ENCODE measurements at regions not wholly inside any gene's neighbourhood (a gene's known extent, or its start where the extent isn't known, plus 50 kb on each side); places are given as distances from the start of the nearest gene placed in this dataset.
"Not testable (repeated sequence)": the region's sequence is repeated elsewhere in the genome, so short reads cannot be mapped to it uniquely, and the experiment has no call there.

DNA sequence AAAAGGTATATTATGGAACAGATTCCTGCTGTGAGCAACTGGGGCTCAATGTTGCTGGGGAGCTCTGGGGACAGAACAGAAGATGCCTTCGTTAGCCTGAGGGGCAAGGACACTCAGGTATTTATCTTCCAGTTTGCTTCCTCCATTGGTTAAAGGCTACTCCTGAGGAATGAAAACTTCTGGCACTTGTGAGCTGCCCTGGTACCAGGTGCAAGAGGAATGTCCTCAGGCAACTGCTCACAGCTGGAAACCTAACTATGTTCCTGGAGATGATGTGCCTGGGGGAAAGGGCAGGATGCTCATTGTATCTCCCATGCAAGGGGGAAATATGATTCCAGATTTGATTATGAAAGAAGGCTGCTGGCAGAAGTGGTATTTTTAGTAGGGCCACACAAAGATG is 54.0 kb upstream of the BBX start:
- Histone ChIP-seq H3K36me3 (no peaks in the 10 kb centered on the region), H3K27me3 (no peaks in the 10 kb centered on the region), H3K9me3 (no peaks in the 10 kb centered on the region), H3K27ac (no peak overlapping the region), H3K4me3 (no peak overlapping the region), H3K4me1 (no peaks in the 10 kb centered on the region)
- TF ChIP-seq, protein P1, sequence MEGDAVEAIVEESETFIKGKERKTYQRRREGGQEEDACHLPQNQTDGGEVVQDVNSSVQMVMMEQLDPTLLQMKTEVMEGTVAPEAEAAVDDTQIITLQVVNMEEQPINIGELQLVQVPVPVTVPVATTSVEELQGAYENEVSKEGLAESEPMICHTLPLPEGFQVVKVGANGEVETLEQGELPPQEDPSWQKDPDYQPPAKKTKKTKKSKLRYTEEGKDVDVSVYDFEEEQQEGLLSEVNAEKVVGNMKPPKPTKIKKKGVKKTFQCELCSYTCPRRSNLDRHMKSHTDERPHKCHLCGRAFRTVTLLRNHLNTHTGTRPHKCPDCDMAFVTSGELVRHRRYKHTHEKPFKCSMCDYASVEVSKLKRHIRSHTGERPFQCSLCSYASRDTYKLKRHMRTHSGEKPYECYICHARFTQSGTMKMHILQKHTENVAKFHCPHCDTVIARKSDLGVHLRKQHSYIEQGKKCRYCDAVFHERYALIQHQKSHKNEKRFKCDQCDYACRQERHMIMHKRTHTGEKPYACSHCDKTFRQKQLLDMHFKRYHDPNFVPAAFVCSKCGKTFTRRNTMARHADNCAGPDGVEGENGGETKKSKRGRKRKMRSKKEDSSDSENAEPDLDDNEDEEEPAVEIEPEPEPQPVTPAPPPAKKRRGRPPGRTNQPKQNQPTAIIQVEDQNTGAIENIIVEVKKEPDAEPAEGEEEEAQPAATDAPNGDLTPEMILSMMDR (IDR thresholded peaks at IDR 0.05), result no peak
- intact Hi-C loops (cut with DNase I; ENCODE audit: low total_unique reads), result no loop called here
- DNase-seq, result no peak

DNA sequence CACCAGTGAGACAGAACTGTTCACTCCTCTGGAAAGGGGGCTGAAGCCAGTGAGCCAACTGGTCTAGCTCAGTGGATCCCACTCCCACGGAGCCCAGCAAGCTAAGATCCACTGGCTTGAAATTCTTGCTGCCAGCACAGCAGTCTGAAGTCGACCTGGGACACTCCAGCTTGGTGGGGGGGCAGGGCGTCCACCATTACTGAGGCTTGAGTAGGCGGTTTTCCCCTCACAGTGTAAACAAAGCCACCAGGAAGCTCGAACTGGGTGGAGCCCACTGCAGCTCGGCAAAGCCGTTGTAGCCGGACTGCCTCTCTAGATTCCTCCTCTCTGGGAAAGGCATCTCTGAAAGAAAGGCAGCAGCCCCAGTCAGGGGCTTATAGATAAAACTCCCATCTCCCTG is 52.3 kb upstream of the BBX start:
- H3K27ac ChIP-seq; H3K36me3 ChIP-seq; H3K4me3 ChIP-seq; intact Hi-C loops (cut with DNase I; ENCODE audit: low total_unique reads); H3K4me1 ChIP-seq; H3K27me3 ChIP-seq; H3K9me3 ChIP-seq; DNase-seq: not testable (repeated sequence)

All from tibial artery (tissue), 4 donors.